ENCODE measurements at regions not wholly inside any gene's neighbourhood (a gene's known extent, or its start where the extent isn't known, plus 50 kb on each side); places are given as distances from the start of the nearest gene placed in this dataset.

GRCh38 chr6:21908161-21908848, 314.8 kb downstream of the SOX4 start:
- TF ChIP-seq CTCF (IDR thresholded peaks at IDR 0.05; ENCODE audit: insufficient read depth, low read length) (no peak), POLR2AphosphoS5 (IDR thresholded peaks at IDR 0.05; ENCODE audit: low read depth) (no peak), GABPA (IDR thresholded peaks at IDR 0.05; ENCODE audit: low read depth) (no peak)
- TF ChIP-seq, protein P1, sequence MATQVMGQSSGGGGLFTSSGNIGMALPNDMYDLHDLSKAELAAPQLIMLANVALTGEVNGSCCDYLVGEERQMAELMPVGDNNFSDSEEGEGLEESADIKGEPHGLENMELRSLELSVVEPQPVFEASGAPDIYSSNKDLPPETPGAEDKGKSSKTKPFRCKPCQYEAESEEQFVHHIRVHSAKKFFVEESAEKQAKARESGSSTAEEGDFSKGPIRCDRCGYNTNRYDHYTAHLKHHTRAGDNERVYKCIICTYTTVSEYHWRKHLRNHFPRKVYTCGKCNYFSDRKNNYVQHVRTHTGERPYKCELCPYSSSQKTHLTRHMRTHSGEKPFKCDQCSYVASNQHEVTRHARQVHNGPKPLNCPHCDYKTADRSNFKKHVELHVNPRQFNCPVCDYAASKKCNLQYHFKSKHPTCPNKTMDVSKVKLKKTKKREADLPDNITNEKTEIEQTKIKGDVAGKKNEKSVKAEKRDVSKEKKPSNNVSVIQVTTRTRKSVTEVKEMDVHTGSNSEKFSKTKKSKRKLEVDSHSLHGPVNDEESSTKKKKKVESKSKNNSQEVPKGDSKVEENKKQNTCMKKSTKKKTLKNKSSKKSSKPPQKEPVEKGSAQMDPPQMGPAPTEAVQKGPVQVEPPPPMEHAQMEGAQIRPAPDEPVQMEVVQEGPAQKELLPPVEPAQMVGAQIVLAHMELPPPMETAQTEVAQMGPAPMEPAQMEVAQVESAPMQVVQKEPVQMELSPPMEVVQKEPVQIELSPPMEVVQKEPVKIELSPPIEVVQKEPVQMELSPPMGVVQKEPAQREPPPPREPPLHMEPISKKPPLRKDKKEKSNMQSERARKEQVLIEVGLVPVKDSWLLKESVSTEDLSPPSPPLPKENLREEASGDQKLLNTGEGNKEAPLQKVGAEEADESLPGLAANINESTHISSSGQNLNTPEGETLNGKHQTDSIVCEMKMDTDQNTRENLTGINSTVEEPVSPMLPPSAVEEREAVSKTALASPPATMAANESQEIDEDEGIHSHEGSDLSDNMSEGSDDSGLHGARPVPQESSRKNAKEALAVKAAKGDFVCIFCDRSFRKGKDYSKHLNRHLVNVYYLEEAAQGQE (IDR thresholded peaks at IDR 0.05; ENCODE audit: insufficient replicate concordance, low read depth) = no peak
